Right lobe of liver (tissue), 6 donors: ENCODE measurements at regions not wholly inside any gene's neighbourhood (a gene's known extent, or its start where the extent isn't known, plus 50 kb on each side); places are given as distances from the start of the nearest gene placed in this dataset.

Source experiments
- ATAC-seq, 4 donors: fragments of 200-7000 bp; cut with Tn5 transposase; one replicate each; pipeline ENCODE4 v1.9.1; 2020; ENCODE audit warnings: mild to moderate bottlenecking in 4 of 4, moderate library complexity in 4 of 4
- DNase-seq, 3 donors: peaks; one replicate each; pipeline ENCODE4 v3.0.0-alpha.2; 2020
- H3K27ac ChIP-seq, 3 donors: fragments of 200-600 bp; one replicate each; pipeline ENCODE4 v1.8.0; 2022
- H3K27me3 ChIP-seq, 2 donors: fragments of 200-600 bp; one replicate each; pipeline ENCODE4 v1.8.0; 2022
- H3K36me3 ChIP-seq, 4 donors: fragments of 200-600 bp; sonication (generic) in 1 of 4; one replicate each; pipeline versions ENCODE4 v1.5.1 to v1.8.0; 2017 to 2022; ENCODE audit warnings: control low read depth in 1 of 4
- H3K4me1 ChIP-seq, 4 donors: fragments of 200-600 bp; sonication (generic) in 1 of 4; one replicate each; pipeline versions ENCODE4 v1.5.1 to v1.8.0; 2017 to 2022; ENCODE audit warnings: control low read depth in 1 of 4
- H3K4me3 ChIP-seq, 3 donors: fragments of 200-600 bp; one replicate each; pipeline ENCODE4 v1.8.0; 2022
- H3K9me3 ChIP-seq, 4 donors: fragments of 200-600 bp; sonication (generic) in 1 of 4; one replicate each; pipeline versions ENCODE4 v1.5.1 to v1.8.0; 2017 to 2022; ENCODE audit warnings: control low read depth in 1 of 4
- POLR2A ChIP-seq: fragments of 450-650 bp; IDR thresholded peaks from one replicate; pipeline ENCODE4 v1.6.1; 2017; ENCODE audit warnings: antibody characterized with exemption, mild to moderate bottlenecking
- WGBS: methylation state at CpG from one replicate; pipeline ENCODE4 v1.1.6; 2018; ENCODE audit warnings: low coverage, low lambda C conversion rate; ENCODE audit not compliant: insufficient coverage; ENCODE audit errors: missing lambda C conversion rate; 5-methylcytosine and 5-hydroxymethylcytosine counted together
- intact Hi-C, 2 donors: fragments of 100-400 bp; cut with DNase I; formaldehyde crosslinking; loops; one replicate each; pipeline versions ENCODE4 v1.11.2 to v1.14.1; 2022
- TF ChIP-seq, protein P1 (sequence below), 4 donors: fragments of 200-600 bp in 3 of 4; fragments of 450-650 bp in 1 of 4; IDR thresholded peaks; one replicate each; pipeline versions ENCODE4 v1.5.1 to v1.8.0; 2016 to 2022; ENCODE audit warnings: antibody characterized with exemption in 4 of 4, mild to moderate bottlenecking in 2 of 4
- donor health status: DM: no; HTN: yes; CAD: no.
- donor health status: DM: no; HTN: no; CAD: no.
- donor health status: DM: no; HTN: no; CAD: no.
- donor health status: DM: no; HTN: yes; CAD: no.
- donor health status: DM: no; HTN: yes; CAD: no.

- H3K4me1 ChIP-seq, result no peaks in the 10 kb centered on the region
- 87% methylated on average over 3 of the region's 4 CpGs for WGBS
- DNase-seq, result no peak
- no peak overlapping the region for H3K4me3 ChIP-seq
- TF ChIP-seq, protein P1, sequence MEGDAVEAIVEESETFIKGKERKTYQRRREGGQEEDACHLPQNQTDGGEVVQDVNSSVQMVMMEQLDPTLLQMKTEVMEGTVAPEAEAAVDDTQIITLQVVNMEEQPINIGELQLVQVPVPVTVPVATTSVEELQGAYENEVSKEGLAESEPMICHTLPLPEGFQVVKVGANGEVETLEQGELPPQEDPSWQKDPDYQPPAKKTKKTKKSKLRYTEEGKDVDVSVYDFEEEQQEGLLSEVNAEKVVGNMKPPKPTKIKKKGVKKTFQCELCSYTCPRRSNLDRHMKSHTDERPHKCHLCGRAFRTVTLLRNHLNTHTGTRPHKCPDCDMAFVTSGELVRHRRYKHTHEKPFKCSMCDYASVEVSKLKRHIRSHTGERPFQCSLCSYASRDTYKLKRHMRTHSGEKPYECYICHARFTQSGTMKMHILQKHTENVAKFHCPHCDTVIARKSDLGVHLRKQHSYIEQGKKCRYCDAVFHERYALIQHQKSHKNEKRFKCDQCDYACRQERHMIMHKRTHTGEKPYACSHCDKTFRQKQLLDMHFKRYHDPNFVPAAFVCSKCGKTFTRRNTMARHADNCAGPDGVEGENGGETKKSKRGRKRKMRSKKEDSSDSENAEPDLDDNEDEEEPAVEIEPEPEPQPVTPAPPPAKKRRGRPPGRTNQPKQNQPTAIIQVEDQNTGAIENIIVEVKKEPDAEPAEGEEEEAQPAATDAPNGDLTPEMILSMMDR (IDR thresholded peaks at IDR 0.05), result no peak
- no peak for TF ChIP-seq POLR2A
- H3K9me3 ChIP-seq, result no peaks in the 10 kb centered on the region
- no peaks in the 10 kb centered on the region for H3K36me3 ChIP-seq
- H3K27me3 ChIP-seq, result no peaks in the 10 kb centered on the region
- peak in 1 of 4 donors; percentile 14 for ATAC-seq
- H3K27ac ChIP-seq, result no peak overlapping the region
- intact Hi-C loops, result no loop called here
These were observed 802.7 kb upstream of the IGFBP3 start for GRCh38 chr7:46723742-46724141.

DNA sequence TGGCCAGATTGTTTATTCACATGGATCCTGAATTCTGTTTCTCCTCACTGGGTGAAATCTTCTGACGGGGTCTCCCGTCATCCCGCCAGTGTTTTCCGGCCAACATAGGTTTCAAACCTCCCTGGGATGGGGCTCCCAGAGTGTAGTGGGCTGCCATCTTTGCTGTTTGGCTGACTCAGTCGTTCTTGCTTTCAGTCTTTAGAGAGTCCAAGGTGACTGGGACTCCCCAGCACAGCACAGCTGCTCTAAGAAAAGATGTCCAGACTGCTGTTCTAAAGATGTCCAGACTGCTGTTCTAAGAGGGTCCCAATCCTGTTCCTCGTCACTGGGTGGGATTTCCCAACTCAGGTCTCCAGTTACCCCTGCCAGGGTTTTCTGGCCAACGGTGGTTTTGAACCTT is 801.9 kb upstream of the IGFBP3 start:
- Histone ChIP-seq H3K27me3 (no peaks in the 10 kb centered on the region), H3K4me1 (no peaks in the 10 kb centered on the region), H3K4me3 (no peak overlapping the region), H3K9me3 (no peaks in the 10 kb centered on the region), H3K27ac (no peak overlapping the region), H3K36me3 (no peaks in the 10 kb centered on the region)
- no peak for ATAC-seq
- TF ChIP-seq POLR2A, result no peak
- TF ChIP-seq, protein P1 (IDR thresholded peaks at IDR 0.05), result no peak
- no peak for DNase-seq
- intact Hi-C loops, result no loop called here
- 67% methylated on average over 1 of the region's 7 CpGs for WGBS

- H3K36me3 ChIP-seq, result no peaks in the 10 kb centered on the region
- ATAC-seq (no peak), DNase-seq (no peak)
- intact Hi-C loops, result no loop called here
- H3K4me3 ChIP-seq, result no peak overlapping the region
- TF ChIP-seq, protein P1 (IDR thresholded peaks at IDR 0.05), result no peak
- TF ChIP-seq POLR2A, result no peak
- peaks cover 0 to 5% (median 0%) of the 10 kb centered on the region in 4 donors for H3K4me1 ChIP-seq
- no peak overlapping the region for H3K27ac ChIP-seq
- H3K27me3 ChIP-seq, result no peaks in the 10 kb centered on the region
- 83% methylated on average over 2 of the region's 2 CpGs for WGBS
- no peaks in the 10 kb centered on the region for H3K9me3 ChIP-seq
These were observed 799.7 kb upstream of the IGFBP3 start for GRCh38 chr7:46720761-46721160.

- Histone ChIP-seq H3K4me3 (no peak overlapping the region), H3K36me3 (no peaks in the 10 kb centered on the region), H3K27me3 (no peaks in the 10 kb centered on the region), H3K9me3 (no peaks in the 10 kb centered on the region), H3K4me1 (peaks cover 0 to 16% (median 5%) of the 10 kb centered on the region in 4 donors), H3K27ac (no peak overlapping the region)
- no peak for ATAC-seq
- WGBS, result 86% methylated on average over 1 of the region's 1 CpG
- no peak for DNase-seq
- no peak for TF ChIP-seq POLR2A
- TF ChIP-seq, protein P1 (IDR thresholded peaks at IDR 0.05), result no peak
- intact Hi-C loops, result no loop called here
These were observed 798.5 kb upstream of the IGFBP3 start for GRCh38 chr7:46719616-46720015.

GRCh38 chr7:46716926-46717325 is 795.9 kb upstream of the IGFBP3 start:
- intact Hi-C loops, result no loop called here
- 64% methylated on average over 1 of the region's 1 CpG for WGBS
- H3K4me3 ChIP-seq, result no peak overlapping the region
- ATAC-seq (no peak), DNase-seq (no peak)
- no peaks in the 10 kb centered on the region for H3K27me3 ChIP-seq
- TF ChIP-seq, protein P1 (IDR thresholded peaks at IDR 0.05), result no peak
- TF ChIP-seq POLR2A, result no peak
- no peaks in the 10 kb centered on the region for H3K36me3 ChIP-seq
- H3K4me1 ChIP-seq, result peaks cover 0 to 43% (median 18%) of the 10 kb centered on the region in 4 donors
- no peak overlapping the region for H3K27ac ChIP-seq
- H3K9me3 ChIP-seq, result no peaks in the 10 kb centered on the region
